Adipocyte (in vitro differentiated cells): ENCODE measurements at regions not wholly inside any gene's neighbourhood (a gene's known extent, or its start where the extent isn't known, plus 50 kb on each side); places are given as distances from the start of the nearest gene placed in this dataset.

Source experiments
- DNase-seq: peaks from one replicate; pipeline ENCODE4 v3.0.0-alpha.2; 2015; ENCODE audit warnings: low read depth
- H3K27me3 ChIP-seq: replicated peaks from 2 replicates; pipeline ENCODE4 v1.7.0; 2013; ENCODE audit warnings: mild to moderate bottlenecking, low read length, moderate library complexity; ENCODE audit not compliant: control insufficient read depth, insufficient read depth
- H3K36me3 ChIP-seq: 2 replicates; pipeline ENCODE4 v1.7.0; 2013; ENCODE audit warnings: low read length, mild to moderate bottlenecking, moderate library complexity; ENCODE audit not compliant: control insufficient read depth, insufficient read depth, severe bottlenecking
- H3K4me1 ChIP-seq: 2 replicates; pipeline ENCODE4 v1.7.0; 2013; ENCODE audit warnings: mild to moderate bottlenecking, low read length, moderate library complexity; ENCODE audit not compliant: control insufficient read depth, insufficient read depth
- H3K4me3 ChIP-seq: 2 replicates; pipeline ENCODE4 v1.7.0; 2013; ENCODE audit warnings: mild to moderate bottlenecking, low read length, moderate library complexity
- H3K9ac ChIP-seq: 2 replicates; pipeline ENCODE4 v1.7.0; 2013; ENCODE audit warnings: mild to moderate bottlenecking, low read length, moderate library complexity
- H3K9me3 ChIP-seq: 2 replicates; pipeline ENCODE4 v1.7.0; 2013; ENCODE audit warnings: mild to moderate bottlenecking, low read length, moderate library complexity; ENCODE audit not compliant: control insufficient read depth

GRCh38 chr13:44244288-44244687 is 129.3 kb upstream of the SERP2 start:
- no peaks in the 10 kb centered on the region for H3K9me3 ChIP-seq

GRCh38 chr13:44249431-44249836 is 124.2 kb upstream of the SERP2 start:
- no peaks in the 10 kb centered on the region for H3K9me3 ChIP-seq
- DNase-seq, result peak; percentile 83
- H3K4me1 ChIP-seq, result peaks cover 16% of the 10 kb centered on the region
- peak overlapping the region; percentile 35 for H3K9ac ChIP-seq
- no peaks in the 10 kb centered on the region for H3K27me3 ChIP-seq
- no peaks in the 10 kb centered on the region for H3K36me3 ChIP-seq
- peak overlapping the region; percentile 13 for H3K4me3 ChIP-seq

More at GRCh38 chr13:44244288-44244687, 129.3 kb upstream of the SERP2 start:
- peak; percentile 82 for DNase-seq
- peaks cover 9% of the 10 kb centered on the region for H3K4me1 ChIP-seq
- no peak overlapping the region for H3K4me3 ChIP-seq
- no peaks in the 10 kb centered on the region for H3K27me3 ChIP-seq
- H3K36me3 ChIP-seq, result no peaks in the 10 kb centered on the region
- H3K9ac ChIP-seq, result no peak overlapping the region

GRCh38 chr13:44252938-44253337 is 120.7 kb upstream of the SERP2 start:
- DNase-seq, result no peak
- H3K9me3 ChIP-seq, result no peaks in the 10 kb centered on the region
- no peak overlapping the region for H3K4me3 ChIP-seq
- no peak overlapping the region for H3K9ac ChIP-seq
- H3K36me3 ChIP-seq, result no peaks in the 10 kb centered on the region
- peaks cover 16% of the 10 kb centered on the region for H3K4me1 ChIP-seq
- no peaks in the 10 kb centered on the region for H3K27me3 ChIP-seq

GRCh38 chr13:44255771-44256364 is 117.8 kb upstream of the SERP2 start:
- no peaks in the 10 kb centered on the region for H3K4me1 ChIP-seq
- no peak overlapping the region for H3K9ac ChIP-seq
- DNase-seq, result no peak
- H3K9me3 ChIP-seq, result no peaks in the 10 kb centered on the region
- H3K27me3 ChIP-seq, result no peaks in the 10 kb centered on the region
- no peaks in the 10 kb centered on the region for H3K36me3 ChIP-seq
- H3K4me3 ChIP-seq, result no peak overlapping the region

- no peak for DNase-seq
- no peak overlapping the region for H3K9ac ChIP-seq
- no peaks in the 10 kb centered on the region for H3K36me3 ChIP-seq
- no peaks in the 10 kb centered on the region for H3K9me3 ChIP-seq
- H3K27me3 ChIP-seq, result no peaks in the 10 kb centered on the region
- no peak overlapping the region for H3K4me3 ChIP-seq
- no peaks in the 10 kb centered on the region for H3K4me1 ChIP-seq
These were observed 115.8 kb upstream of the SERP2 start for GRCh38 chr13:44257796-44258195.

- H3K9me3 ChIP-seq, result no peaks in the 10 kb centered on the region
- no peaks in the 10 kb centered on the region for H3K36me3 ChIP-seq
- H3K9ac ChIP-seq, result no peak overlapping the region
- H3K4me1 ChIP-seq, result no peaks in the 10 kb centered on the region
- DNase-seq, result no peak
- no peaks in the 10 kb centered on the region for H3K27me3 ChIP-seq
- H3K4me3 ChIP-seq, result no peak overlapping the region
These were observed 114.3 kb upstream of the SERP2 start for GRCh38 chr13:44259045-44260027.

GRCh38 chr13:44260336-44260735 is 113.3 kb upstream of the SERP2 start:
- H3K9ac ChIP-seq, result no peak overlapping the region
- DNase-seq, result no peak
- H3K27me3 ChIP-seq, result no peaks in the 10 kb centered on the region
- no peak overlapping the region for H3K4me3 ChIP-seq
- H3K36me3 ChIP-seq, result no peaks in the 10 kb centered on the region
- no peaks in the 10 kb centered on the region for H3K4me1 ChIP-seq
- no peaks in the 10 kb centered on the region for H3K9me3 ChIP-seq

GRCh38 chr13:44263751-44264620 is 109.6 kb upstream of the SERP2 start:
- no peaks in the 10 kb centered on the region for H3K9me3 ChIP-seq
- H3K27me3 ChIP-seq, result no peaks in the 10 kb centered on the region

GRCh38 chr13:44266305-44266704 is 107.3 kb upstream of the SERP2 start:
- DNase-seq, result no peak
- Histone ChIP-seq H3K9me3 (no peaks in the 10 kb centered on the region), H3K4me3 (no peak overlapping the region)

More at GRCh38 chr13:44263751-44264620, 109.6 kb upstream of the SERP2 start:
- no peak for DNase-seq
- H3K36me3 ChIP-seq, result no peaks in the 10 kb centered on the region
- H3K4me1 ChIP-seq, result peaks cover 16% of the 10 kb centered on the region
- no peak overlapping the region for H3K4me3 ChIP-seq
- no peak overlapping the region for H3K9ac ChIP-seq

GRCh38 chr13:44266772-44267171 is 106.9 kb upstream of the SERP2 start:
- Histone ChIP-seq H3K27me3 (no peaks in the 10 kb centered on the region), H3K4me3 (no peak overlapping the region), H3K36me3 (no peaks in the 10 kb centered on the region), H3K4me1 (peaks cover 25% of the 10 kb centered on the region), H3K9me3 (no peaks in the 10 kb centered on the region), H3K9ac (no peak overlapping the region)
- no peak for DNase-seq

More at GRCh38 chr13:44266305-44266704, 107.3 kb upstream of the SERP2 start:
- H3K9ac ChIP-seq, result no peak overlapping the region
- H3K27me3 ChIP-seq, result no peaks in the 10 kb centered on the region
- H3K36me3 ChIP-seq, result no peaks in the 10 kb centered on the region
- peaks cover 21% of the 10 kb centered on the region for H3K4me1 ChIP-seq

GRCh38 chr13:44267203-44267602 is 106.4 kb upstream of the SERP2 start:
- H3K27me3 ChIP-seq, result no peaks in the 10 kb centered on the region
- no peaks in the 10 kb centered on the region for H3K9me3 ChIP-seq
- H3K4me1 ChIP-seq, result peaks cover 30% of the 10 kb centered on the region
- H3K36me3 ChIP-seq, result no peaks in the 10 kb centered on the region
- H3K9ac ChIP-seq, result no peak overlapping the region
- no peak overlapping the region for H3K4me3 ChIP-seq
- DNase-seq, result no peak
